Parathyroid adenoma (tissue), 2 donors: ENCODE measurements at regions not wholly inside any gene's neighbourhood (a gene's known extent, or its start where the extent isn't known, plus 50 kb on each side); places are given as distances from the start of the nearest gene placed in this dataset.

ENCODE experiments used
- H2AFZ ChIP-seq: fragments of 300-600 bp; sonication (generic); one replicate; pipeline ENCODE4 v1.7.0; 2017; ENCODE audit warnings: antibody characterized with exemption, mild to moderate bottlenecking
- H3K27ac ChIP-seq: fragments of 300-600 bp; sonication (generic); one replicate; pipeline ENCODE4 v1.7.0; 2017
- H3K27me3 ChIP-seq: fragments of 300-600 bp; sonication (generic); one replicate; pipeline ENCODE4 v1.7.0; 2017; ENCODE audit warnings: low read length; ENCODE audit not compliant: control insufficient read depth, insufficient read depth
- H3K36me3 ChIP-seq: fragments of 300-600 bp; sonication (generic); one replicate; pipeline ENCODE4 v1.7.0; 2017; ENCODE audit warnings: low read length; ENCODE audit not compliant: control insufficient read depth, insufficient read depth
- H3K4me1 ChIP-seq: fragments of 300-600 bp; sonication (generic); one replicate; pipeline ENCODE4 v1.7.0; 2017; ENCODE audit warnings: control low read depth
- H3K4me2 ChIP-seq: fragments of 300-600 bp; sonication (generic); one replicate; pipeline ENCODE4 v1.7.0; 2017; ENCODE audit warnings: low read length
- H3K4me3 ChIP-seq: fragments of 300-600 bp; sonication (generic); one replicate; pipeline ENCODE4 v1.7.0; 2017; ENCODE audit warnings: low read depth, low read length
- H3K79me2 ChIP-seq: fragments of 300-600 bp; sonication (generic); one replicate; pipeline ENCODE4 v1.7.0; 2017; ENCODE audit warnings: control low read depth
- H3K9ac ChIP-seq: fragments of 300-600 bp; sonication (generic); one replicate; pipeline ENCODE4 v1.7.0; 2017; ENCODE audit warnings: mild to moderate bottlenecking
- H3K9me3 ChIP-seq: fragments of 300-600 bp; sonication (generic); one replicate; pipeline ENCODE4 v1.7.0; 2017; ENCODE audit warnings: low read length; ENCODE audit not compliant: control insufficient read depth
- TF ChIP-seq, protein P1 (sequence below): fragments of 300-600 bp; sonication (generic); IDR thresholded peaks from one replicate; pipeline ENCODE4 v1.7.0; 2017; ENCODE audit warnings: antibody characterized with exemption, mild to moderate bottlenecking
- donor health status: primary hyperparathyroidism.

DNA sequence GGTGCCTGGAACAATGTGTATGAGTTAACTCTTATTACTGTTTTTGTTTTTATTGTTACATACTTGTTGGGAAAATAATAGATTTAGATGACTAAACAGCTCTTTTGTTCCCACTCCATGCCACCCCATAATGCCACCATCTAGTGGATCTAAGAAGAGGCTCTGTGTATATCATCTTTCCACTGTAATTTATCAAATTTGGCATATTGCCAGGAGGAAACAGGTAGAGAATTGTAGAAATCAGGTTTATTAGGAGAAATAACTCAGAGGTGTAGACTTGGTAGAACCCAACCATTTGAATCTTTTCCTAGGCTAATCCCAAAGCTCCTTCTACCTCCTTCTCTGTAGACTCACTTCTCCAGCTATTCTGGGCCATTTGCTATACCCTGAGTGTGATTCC lies 150.6 kb downstream of the GATB start:
- TF ChIP-seq, protein P1, sequence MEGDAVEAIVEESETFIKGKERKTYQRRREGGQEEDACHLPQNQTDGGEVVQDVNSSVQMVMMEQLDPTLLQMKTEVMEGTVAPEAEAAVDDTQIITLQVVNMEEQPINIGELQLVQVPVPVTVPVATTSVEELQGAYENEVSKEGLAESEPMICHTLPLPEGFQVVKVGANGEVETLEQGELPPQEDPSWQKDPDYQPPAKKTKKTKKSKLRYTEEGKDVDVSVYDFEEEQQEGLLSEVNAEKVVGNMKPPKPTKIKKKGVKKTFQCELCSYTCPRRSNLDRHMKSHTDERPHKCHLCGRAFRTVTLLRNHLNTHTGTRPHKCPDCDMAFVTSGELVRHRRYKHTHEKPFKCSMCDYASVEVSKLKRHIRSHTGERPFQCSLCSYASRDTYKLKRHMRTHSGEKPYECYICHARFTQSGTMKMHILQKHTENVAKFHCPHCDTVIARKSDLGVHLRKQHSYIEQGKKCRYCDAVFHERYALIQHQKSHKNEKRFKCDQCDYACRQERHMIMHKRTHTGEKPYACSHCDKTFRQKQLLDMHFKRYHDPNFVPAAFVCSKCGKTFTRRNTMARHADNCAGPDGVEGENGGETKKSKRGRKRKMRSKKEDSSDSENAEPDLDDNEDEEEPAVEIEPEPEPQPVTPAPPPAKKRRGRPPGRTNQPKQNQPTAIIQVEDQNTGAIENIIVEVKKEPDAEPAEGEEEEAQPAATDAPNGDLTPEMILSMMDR = no peak

GRCh38 chr4:151611960-151612359 lies 148.8 kb downstream of the GATB start:
- Histone ChIP-seq H3K36me3 (no peaks in the 10 kb centered on the region), H2AFZ (no peak overlapping the region)

More for the DNA sequence above, 150.6 kb downstream of the GATB start:
- Histone ChIP-seq H3K9me3 (no peaks in the 10 kb centered on the region), H3K27me3 (no peaks in the 10 kb centered on the region), H3K4me1 (no peaks in the 10 kb centered on the region), H3K4me2 (no peak overlapping the region), H3K9ac (no peak overlapping the region), H3K4me3 (no peak overlapping the region), H3K27ac (no peak overlapping the region), H3K79me2 (no peaks in the 10 kb centered on the region), H3K36me3 (no peaks in the 10 kb centered on the region), H2AFZ (no peak overlapping the region)

GRCh38 chr4:151613290-151613689 lies 147.5 kb downstream of the GATB start:
- no peak overlapping the region for H3K27ac ChIP-seq
- H2AFZ ChIP-seq = no peak overlapping the region
- TF ChIP-seq, protein P1 = no peak
- H3K4me2 ChIP-seq = no peak overlapping the region
- H3K79me2 ChIP-seq = no peaks in the 10 kb centered on the region
- H3K4me1 ChIP-seq = no peaks in the 10 kb centered on the region
- no peak overlapping the region for H3K9ac ChIP-seq
- no peak overlapping the region for H3K4me3 ChIP-seq
- H3K27me3 ChIP-seq = no peaks in the 10 kb centered on the region
- H3K36me3 ChIP-seq = no peaks in the 10 kb centered on the region
- H3K9me3 ChIP-seq = no peaks in the 10 kb centered on the region

More at GRCh38 chr4:151611960-151612359, 148.8 kb downstream of the GATB start:
- H3K27me3 ChIP-seq = no peaks in the 10 kb centered on the region
- H3K4me2 ChIP-seq = no peak overlapping the region
- no peak overlapping the region for H3K9ac ChIP-seq
- H3K27ac ChIP-seq = no peak overlapping the region
- no peaks in the 10 kb centered on the region for H3K9me3 ChIP-seq
- H3K4me1 ChIP-seq = no peaks in the 10 kb centered on the region
- H3K4me3 ChIP-seq = no peak overlapping the region
- TF ChIP-seq, protein P1 = no peak
- no peaks in the 10 kb centered on the region for H3K79me2 ChIP-seq

DNA sequence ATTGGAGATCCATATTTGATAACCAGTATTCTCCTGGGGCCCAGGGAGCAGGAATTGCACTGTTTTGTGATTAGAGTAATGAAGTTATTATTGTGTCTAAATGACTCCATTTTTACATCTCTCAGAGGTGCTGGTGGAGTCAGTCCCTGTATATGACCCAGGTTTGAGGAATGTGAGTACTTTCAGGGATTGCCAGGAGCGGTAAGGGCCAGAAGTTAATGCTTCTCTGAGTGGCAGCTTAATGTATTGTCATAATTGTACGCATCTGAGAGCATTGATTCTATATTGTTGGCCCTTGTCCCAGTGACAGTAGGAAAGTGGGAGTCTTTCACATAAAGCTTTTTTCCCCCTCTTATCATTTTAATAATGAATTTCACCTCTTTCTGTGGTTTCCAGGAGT lies 146.2 kb downstream of the GATB start:
- Histone ChIP-seq H3K4me2 (no peak overlapping the region), H3K36me3 (no peaks in the 10 kb centered on the region), H3K79me2 (no peaks in the 10 kb centered on the region), H2AFZ (no peak overlapping the region), H3K9me3 (no peaks in the 10 kb centered on the region), H3K27ac (no peak overlapping the region), H3K4me3 (no peak overlapping the region), H3K4me1 (no peaks in the 10 kb centered on the region), H3K27me3 (no peaks in the 10 kb centered on the region), H3K9ac (no peak overlapping the region)
- TF ChIP-seq, protein P1 = no peak

DNA sequence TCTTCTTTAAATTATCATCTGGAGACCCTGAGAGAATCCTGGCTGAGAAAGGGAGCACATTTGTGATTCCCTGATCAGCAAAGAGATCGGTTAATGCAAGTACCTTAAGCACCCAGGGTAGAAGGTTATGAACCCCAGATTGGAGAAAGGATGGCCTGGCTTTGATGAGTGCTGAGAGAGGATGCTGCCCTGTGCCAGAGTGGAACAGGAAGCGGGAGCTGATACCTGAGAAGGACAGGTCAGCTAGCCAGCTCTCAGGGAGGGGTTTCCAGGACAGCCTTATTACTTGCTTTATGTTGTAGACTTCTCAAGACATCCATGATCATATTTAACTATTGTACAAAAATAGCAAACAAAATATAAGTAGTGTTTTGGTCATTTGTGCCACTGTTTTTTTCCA lies 141.9 kb downstream of the GATB start:
- no peaks in the 10 kb centered on the region for H3K9me3 ChIP-seq
- no peak overlapping the region for H3K9ac ChIP-seq
- H3K79me2 ChIP-seq = no peaks in the 10 kb centered on the region
- H3K4me2 ChIP-seq = no peak overlapping the region
- no peak overlapping the region for H3K4me3 ChIP-seq
- TF ChIP-seq, protein P1 = no peak
- no peaks in the 10 kb centered on the region for H3K36me3 ChIP-seq
- no peaks in the 10 kb centered on the region for H3K27me3 ChIP-seq
- no peak overlapping the region for H2AFZ ChIP-seq
- H3K4me1 ChIP-seq = no peaks in the 10 kb centered on the region
- no peak overlapping the region for H3K27ac ChIP-seq
